ENCODE measurements at regions not wholly inside any gene's neighbourhood (a gene's known extent, or its start where the extent isn't known, plus 50 kb on each side); places are given as distances from the start of the nearest gene placed in this dataset.

DNA sequence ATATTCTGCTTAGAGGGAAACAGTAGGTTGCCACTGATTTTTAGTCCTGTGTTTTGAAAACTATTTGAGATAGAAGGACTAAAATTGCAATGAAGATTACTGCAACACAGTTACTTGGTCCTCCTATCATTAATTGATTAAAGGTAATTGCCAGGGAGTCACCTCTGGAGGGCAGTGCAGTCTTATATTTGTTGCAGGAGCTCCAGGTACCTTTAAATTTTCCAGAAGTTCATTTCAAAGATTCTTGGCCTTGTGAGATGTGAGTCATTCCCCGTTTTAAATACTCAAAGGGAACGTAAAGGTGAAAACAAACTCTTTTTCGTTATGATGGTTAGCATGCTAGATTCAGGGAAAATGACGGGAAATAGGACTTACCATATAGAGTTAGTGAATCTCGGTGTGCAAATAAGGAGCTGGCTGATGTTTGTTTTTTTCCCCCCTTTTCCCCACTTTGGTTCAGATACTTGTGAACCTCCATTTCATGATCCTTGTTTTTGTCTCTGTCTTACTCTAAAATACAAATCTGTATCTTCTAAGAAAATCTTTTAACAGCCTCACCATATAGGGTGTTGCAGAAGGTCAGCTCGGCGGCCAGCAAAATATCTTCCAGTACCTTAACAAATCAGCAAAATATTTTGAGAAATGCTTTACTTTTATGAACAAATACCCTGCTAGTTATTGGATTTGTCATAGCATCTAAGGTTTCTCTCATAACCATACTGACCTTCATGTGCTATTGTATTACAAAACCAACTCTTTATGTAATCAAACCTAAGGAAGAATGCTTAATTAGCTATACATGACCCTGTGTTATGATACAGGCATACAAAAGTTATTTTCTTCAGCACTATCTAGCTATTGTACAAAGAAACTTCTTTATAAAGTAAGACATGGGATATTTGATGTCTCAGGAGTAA lies 143.0 kb upstream of the HDAC9 start:
- TF ChIP-seq, protein P1, sequence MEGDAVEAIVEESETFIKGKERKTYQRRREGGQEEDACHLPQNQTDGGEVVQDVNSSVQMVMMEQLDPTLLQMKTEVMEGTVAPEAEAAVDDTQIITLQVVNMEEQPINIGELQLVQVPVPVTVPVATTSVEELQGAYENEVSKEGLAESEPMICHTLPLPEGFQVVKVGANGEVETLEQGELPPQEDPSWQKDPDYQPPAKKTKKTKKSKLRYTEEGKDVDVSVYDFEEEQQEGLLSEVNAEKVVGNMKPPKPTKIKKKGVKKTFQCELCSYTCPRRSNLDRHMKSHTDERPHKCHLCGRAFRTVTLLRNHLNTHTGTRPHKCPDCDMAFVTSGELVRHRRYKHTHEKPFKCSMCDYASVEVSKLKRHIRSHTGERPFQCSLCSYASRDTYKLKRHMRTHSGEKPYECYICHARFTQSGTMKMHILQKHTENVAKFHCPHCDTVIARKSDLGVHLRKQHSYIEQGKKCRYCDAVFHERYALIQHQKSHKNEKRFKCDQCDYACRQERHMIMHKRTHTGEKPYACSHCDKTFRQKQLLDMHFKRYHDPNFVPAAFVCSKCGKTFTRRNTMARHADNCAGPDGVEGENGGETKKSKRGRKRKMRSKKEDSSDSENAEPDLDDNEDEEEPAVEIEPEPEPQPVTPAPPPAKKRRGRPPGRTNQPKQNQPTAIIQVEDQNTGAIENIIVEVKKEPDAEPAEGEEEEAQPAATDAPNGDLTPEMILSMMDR (conservative IDR thresholded peaks at IDR 0.05; ENCODE audit: low read depth, low read length): peak; percentile 87
- TF ChIP-seq EZH2 (IDR thresholded peaks at IDR 0.05; ENCODE audit: low read length, unreplicated experiment): no peak
